ENCODE measurements at regions not wholly inside any gene's neighbourhood (a gene's known extent, or its start where the extent isn't known, plus 50 kb on each side); places are given as distances from the start of the nearest gene placed in this dataset.
"Not testable (repeated sequence)": the region's sequence is repeated elsewhere in the genome, so short reads cannot be mapped to it uniquely, and the experiment has no call there.

DNA sequence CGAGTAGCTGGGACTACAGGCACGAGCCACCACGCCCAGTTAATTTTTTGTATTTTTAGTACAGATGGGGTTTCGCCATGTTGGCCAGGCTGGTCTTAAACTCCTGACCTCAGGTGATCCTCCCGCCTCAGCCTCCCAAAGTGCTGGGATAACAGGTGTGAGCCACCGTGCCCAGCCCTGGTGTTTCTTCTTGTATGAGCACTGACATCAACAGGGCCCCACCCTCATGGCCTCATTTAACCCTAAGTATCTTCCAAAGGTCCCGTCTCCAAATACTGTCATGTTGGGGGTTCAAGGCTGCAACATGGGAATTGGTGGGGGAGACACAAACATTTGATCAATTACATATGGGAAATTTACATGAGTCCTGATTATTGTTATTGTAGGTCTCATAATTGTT, 122.9 kb upstream of the DOK5 start:
- not testable (repeated sequence) for TF ChIP-seq POLR2A (IDR thresholded peaks at IDR 0.05; ENCODE audit: control extremely low read depth in 1 of 2, low read depth in 2 of 2, low read length in 2 of 2); SIX5 (IDR thresholded peaks at IDR 0.05; ENCODE audit: low read depth, low read length); POLR2AphosphoS5 (IDR thresholded peaks at IDR 0.05; ENCODE audit: low read depth, low read length)

Measured in H1 (cell line).